Stimulated activated CD4-positive, alpha-beta T cell treated with anti-CD3 and anti-CD28 coated beads, Interleukin-12 subunit alpha, Interleukin-12 subunit beta, amount 100 ng/mL, for 24 hours (primary cell): ENCODE measurements at regions not wholly inside any gene's neighbourhood (a gene's known extent, or its start where the extent isn't known, plus 50 kb on each side); places are given as distances from the start of the nearest gene placed in this dataset.

Experiments
- DNase-seq, 2 experiments: peaks; one replicate each; pipeline ENCODE4 v3.0.0-alpha.2; 2020; ENCODE audit warnings: low read depth in 2 of 2

GRCh38 chr17:68661265-68662036 is 60.3 kb upstream of the FAM20A start:
- no peak for DNase-seq

DNA sequence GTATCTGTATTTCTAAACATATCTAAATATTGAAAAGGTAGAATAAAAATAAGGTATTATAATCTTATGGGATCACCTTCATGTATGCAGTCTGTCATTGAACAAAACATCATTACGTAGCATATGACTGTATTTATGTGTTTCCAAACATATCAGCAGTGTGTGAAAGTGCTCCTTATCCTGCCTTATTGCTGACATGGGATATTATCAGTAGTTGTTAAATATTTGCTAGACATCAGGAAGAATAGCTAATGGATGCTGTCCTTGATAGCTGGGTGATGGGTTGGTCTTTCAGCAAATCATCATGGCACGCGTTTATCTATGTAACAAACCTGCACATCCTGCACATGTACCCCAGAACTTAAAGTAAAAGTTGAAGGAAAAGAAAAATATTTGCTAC is 59.1 kb upstream of the FAM20A start:
- DNase-seq, result no peak

DNA sequence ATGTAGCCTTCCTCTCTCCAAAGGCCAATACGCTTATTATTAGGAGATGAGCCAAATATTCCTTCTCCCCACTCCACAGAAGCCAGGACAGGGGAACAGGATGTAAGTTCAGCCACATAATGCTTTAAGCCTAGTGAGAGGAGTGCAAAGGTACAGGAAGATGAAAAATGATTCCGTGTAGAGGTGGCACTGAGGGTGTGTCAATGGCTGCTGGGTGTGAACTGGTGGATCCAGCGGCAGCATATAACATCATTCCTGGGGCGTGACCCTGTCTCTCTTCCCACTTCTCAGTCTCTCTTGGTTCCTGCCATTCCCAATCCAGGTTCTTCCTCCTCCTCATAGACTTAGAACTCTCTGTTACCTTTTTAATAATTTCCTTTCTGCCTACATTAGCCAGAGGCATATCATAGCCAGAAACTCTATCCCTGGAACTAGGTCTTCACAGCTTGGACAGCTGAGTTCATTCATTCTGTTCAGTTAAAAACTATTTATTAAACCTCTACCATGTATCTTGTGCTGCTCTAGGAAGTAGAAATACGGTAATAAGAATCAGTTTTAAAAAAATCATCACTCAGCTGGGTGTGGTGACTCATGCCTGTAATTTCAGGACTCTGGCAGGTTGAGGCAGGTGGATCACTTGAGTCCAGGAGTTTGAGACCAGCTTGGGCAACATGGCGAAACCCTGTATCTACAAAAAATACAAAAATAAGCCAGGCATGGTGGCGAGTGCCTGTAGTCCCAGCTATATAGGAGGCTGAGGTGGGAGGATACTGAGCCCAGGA is 58.0 kb upstream of the FAM20A start:
- no peak for DNase-seq

- DNase-seq, result no peak
These were observed 56.4 kb upstream of the FAM20A start for GRCh38 chr17:68657576-68657975.

DNA sequence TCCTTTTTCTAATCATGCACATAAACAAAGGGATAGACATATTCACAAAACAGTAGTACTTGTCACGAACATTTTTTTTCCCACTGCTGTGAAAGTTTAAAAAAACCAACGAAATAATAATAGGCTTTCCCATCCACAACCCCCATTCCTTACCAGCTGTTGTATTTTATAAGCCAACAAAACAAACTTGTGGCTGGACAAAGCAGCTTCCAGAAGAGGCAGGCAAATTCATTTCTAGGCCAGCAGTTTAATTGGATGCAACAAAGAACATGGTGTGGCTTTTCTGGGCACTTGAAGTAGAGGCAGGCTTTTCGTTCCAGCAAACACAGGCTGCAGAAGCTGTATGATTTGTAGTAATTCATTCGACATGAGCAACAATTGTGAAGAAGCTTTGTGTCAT is 56.0 kb upstream of the FAM20A start:
- DNase-seq, result no peak

DNA sequence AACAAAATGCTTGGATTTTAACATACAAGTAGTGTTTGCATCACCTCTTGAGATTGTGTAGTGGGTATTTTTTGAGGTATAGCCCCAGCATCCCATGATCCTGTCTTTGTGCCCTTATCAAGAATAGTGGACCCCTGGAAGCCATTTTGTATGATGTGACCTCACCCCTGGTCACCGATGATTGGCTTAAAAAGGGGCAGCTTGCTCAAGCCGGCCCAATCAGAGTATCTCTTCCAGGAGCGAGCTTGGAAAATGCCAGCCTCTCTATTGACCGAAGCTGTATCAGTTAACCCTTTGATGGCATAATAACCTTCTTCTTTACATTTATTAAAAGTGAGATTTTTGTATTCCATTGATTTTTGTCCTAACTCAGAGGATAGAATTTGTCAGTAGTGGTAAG is 55.5 kb upstream of the FAM20A start:
- no peak for DNase-seq
